NB4 (cell line): ENCODE measurements at regions not wholly inside any gene's neighbourhood (a gene's known extent, or its start where the extent isn't known, plus 50 kb on each side); places are given as distances from the start of the nearest gene placed in this dataset.

ENCODE experiments used
- CTCF ChIP-seq: IDR thresholded peaks from one replicate; pipeline ENCODE4 v1.5.1; 2012; ENCODE audit warnings: low read depth, low read length
- MAX ChIP-seq: IDR thresholded peaks from 2 replicates; pipeline ENCODE4 v1.6.1; 2011; ENCODE audit warnings: low read depth, low read length

- TF ChIP-seq CTCF = no peak
- no peak for TF ChIP-seq MAX
These were observed 1300.5 kb upstream of the DDX18 start for GRCh38 chr2:116513991-116514390.
